MM.1S (cell line): ENCODE measurements at regions not wholly inside any gene's neighbourhood (a gene's known extent, or its start where the extent isn't known, plus 50 kb on each side); places are given as distances from the start of the nearest gene placed in this dataset.

ENCODE experiments used
- DNase-seq: peaks from one replicate; pipeline ENCODE4 v3.0.0-alpha.2; 2015
- H2AFZ ChIP-seq: fragments of 300-600 bp; sonication (generic); 2 replicates; pipeline ENCODE4 v1.6.0; 2016; ENCODE audit warnings: antibody characterized with exemption, low read length
- H3F3A ChIP-seq: fragments of 300-600 bp; sonication (generic); 2 replicates; pipeline ENCODE4 v1.6.1; 2016; ENCODE audit warnings: mild to moderate bottlenecking, antibody characterized with exemption, low read length, moderate library complexity, mixed read lengths; ENCODE audit not compliant: insufficient read depth
- H3K27ac ChIP-seq: fragments of 300-600 bp; sonication (generic); 2 replicates; pipeline ENCODE4 v1.5.1; 2016; ENCODE audit warnings: mild to moderate bottlenecking, low read length
- H3K27me3 ChIP-seq: fragments of 300-600 bp; sonication (generic); replicated peaks from 2 replicates; pipeline ENCODE4 v1.6.0; 2016; ENCODE audit warnings: low read length; ENCODE audit not compliant: insufficient read depth
- H3K36me3 ChIP-seq: fragments of 300-600 bp; sonication (generic); replicated peaks from 2 replicates; pipeline ENCODE4 v1.6.1; 2016; ENCODE audit warnings: mild to moderate bottlenecking, low read length, mixed read lengths; ENCODE audit not compliant: insufficient read depth
- H3K4me1 ChIP-seq: fragments of 300-600 bp; sonication (generic); 2 replicates; pipeline ENCODE4 v1.6.1; 2016; ENCODE audit warnings: low read length, mixed read lengths
- H3K4me2 ChIP-seq: fragments of 300-600 bp; sonication (generic); 2 replicates; pipeline ENCODE4 v1.6.0; 2016; ENCODE audit warnings: low read depth, low read length
- H3K4me3 ChIP-seq: fragments of 300-600 bp; sonication (generic); 2 replicates; pipeline ENCODE4 v1.5.1; 2016; ENCODE audit warnings: low read length, mixed read lengths
- H3K79me2 ChIP-seq: fragments of 300-600 bp; sonication (generic); 2 replicates; pipeline ENCODE4 v1.6.1; 2016; ENCODE audit warnings: mixed run types, low read length, mixed read lengths
- H3K9ac ChIP-seq: fragments of 300-600 bp; sonication (generic); 2 replicates; pipeline ENCODE4 v1.6.1; 2016; ENCODE audit warnings: low read length, mixed read lengths
- H3K9me2 ChIP-seq: fragments of 300-600 bp; sonication (generic); replicated peaks from 2 replicates; pipeline ENCODE4 v1.6.1; 2016; ENCODE audit warnings: mild to moderate bottlenecking, low read length, mixed read lengths; ENCODE audit not compliant: insufficient read depth
- H3K9me3 ChIP-seq: fragments of 300-600 bp; sonication (generic); replicated peaks from 2 replicates; pipeline ENCODE4 v1.6.1; 2016; ENCODE audit warnings: mild to moderate bottlenecking, low read length, mixed read lengths; ENCODE audit not compliant: insufficient read depth
- H4K20me1 ChIP-seq: fragments of 300-600 bp; sonication (generic); 2 replicates; pipeline ENCODE4 v1.6.1; 2016; ENCODE audit warnings: mild to moderate bottlenecking, low read length, moderate library complexity, mixed read lengths; ENCODE audit not compliant: insufficient read depth
- CTCF ChIP-seq: fragments of 300-600 bp; sonication (generic); IDR thresholded peaks from 2 replicates; pipeline ENCODE4 v1.5.1; 2016; ENCODE audit warnings: antibody characterized with exemption, low read length, mixed read lengths
- EZH2 ChIP-seq: fragments of 300-600 bp; sonication (generic); optimal IDR thresholded peaks from 2 replicates; pipeline ENCODE3; 2017; ENCODE audit warnings: low read depth, mild to moderate bottlenecking, antibody characterized with exemption, low read length, mixed read lengths
- EZH2phosphoT487 ChIP-seq: fragments of 300-600 bp; sonication (generic); IDR thresholded peaks from 2 replicates; pipeline ENCODE4 v1.6.1; 2018; ENCODE audit warnings: antibody characterized with exemption, low read length

- Histone ChIP-seq H3K9ac (no peak overlapping the region), H3K4me2 (no peak overlapping the region), H3K9me3 (no peaks in the 10 kb centered on the region), H4K20me1 (no peaks in the 10 kb centered on the region), H2AFZ (no peak overlapping the region), H3K4me1 (no peaks in the 10 kb centered on the region), H3K79me2 (no peaks in the 10 kb centered on the region), H3K27ac (no peak overlapping the region), H3F3A (no peaks in the 10 kb centered on the region), H3K9me2 (no peaks in the 10 kb centered on the region), H3K36me3 (no peaks in the 10 kb centered on the region), H3K27me3 (no peaks in the 10 kb centered on the region), H3K4me3 (no peak overlapping the region)
- no peak for DNase-seq
- TF ChIP-seq CTCF (no peak), EZH2phosphoT487 (no peak), EZH2 (no peak)
These were observed 147.6 kb upstream of the MPHOSPH6 start for GRCh38 chr16:82317411-82318167.

GRCh38 chr16:82313754-82314153, 143.7 kb upstream of the MPHOSPH6 start:
- no peak for TF ChIP-seq CTCF
- Histone ChIP-seq H3K4me1 (no peaks in the 10 kb centered on the region), H3K27ac (no peak overlapping the region), H3F3A (no peaks in the 10 kb centered on the region), H3K4me2 (no peak overlapping the region), H4K20me1 (no peaks in the 10 kb centered on the region), H3K9ac (no peak overlapping the region), H3K27me3 (no peaks in the 10 kb centered on the region), H3K4me3 (no peak overlapping the region), H3K9me3 (no peaks in the 10 kb centered on the region), H2AFZ (no peak overlapping the region), H3K79me2 (no peaks in the 10 kb centered on the region), H3K36me3 (no peaks in the 10 kb centered on the region), H3K9me2 (no peaks in the 10 kb centered on the region)
- DNase-seq, result no peak

- Histone ChIP-seq H3K4me3 (no peak overlapping the region), H3K4me2 (no peak overlapping the region), H3K27me3 (no peaks in the 10 kb centered on the region), H3K36me3 (no peaks in the 10 kb centered on the region), H3K4me1 (no peaks in the 10 kb centered on the region), H4K20me1 (no peaks in the 10 kb centered on the region), H3K9me2 (no peaks in the 10 kb centered on the region), H2AFZ (no peak overlapping the region), H3K9me3 (no peaks in the 10 kb centered on the region), H3K27ac (no peak overlapping the region), H3K79me2 (no peaks in the 10 kb centered on the region), H3F3A (no peaks in the 10 kb centered on the region), H3K9ac (no peak overlapping the region)
- no peak for TF ChIP-seq EZH2
- no peak for TF ChIP-seq EZH2phosphoT487
- no peak for TF ChIP-seq CTCF
- no peak for DNase-seq
These were observed 141.5 kb upstream of the MPHOSPH6 start for GRCh38 chr16:82311528-82311927.
